Gastroesophageal sphincter (tissue), 4 donors: ENCODE measurements at regions not wholly inside any gene's neighbourhood (a gene's known extent, or its start where the extent isn't known, plus 50 kb on each side); places are given as distances from the start of the nearest gene placed in this dataset.

ENCODE experiments used
- ATAC-seq: fragments of 150-250 bp; one replicate; pipeline ENCODE4 v1.9.1; 2016; ENCODE audit warnings: mild to moderate bottlenecking, moderate library complexity
- H3K27ac ChIP-seq, 4 donors: fragments of 200-600 bp; sonication (generic) in 3 of 4; 1 replicate in 3 of 4; 2 replicates in 1 of 4; pipeline ENCODE4 v1.5.1; 2016 to 2019
- H3K27me3 ChIP-seq: fragments of 200-600 bp; sonication (generic); one replicate; pipeline ENCODE4 v1.5.1; 2019
- H3K36me3 ChIP-seq, 2 donors: fragments of 200-600 bp; sonication (generic); one replicate each; pipeline ENCODE4 v1.5.1; 2019; ENCODE audit warnings: control low read depth in 1 of 2
- H3K4me1 ChIP-seq, 3 donors: fragments of 200-600 bp; sonication (generic); 1 replicate in 2 of 3; 2 replicates in 1 of 3; pipeline ENCODE4 v1.5.1; 2016 to 2019; ENCODE audit warnings: control low read depth in 2 of 3
- H3K4me3 ChIP-seq, 2 donors: fragments of 200-600 bp; sonication (generic); one replicate each; pipeline ENCODE4 v1.5.1; 2019; ENCODE audit warnings: mild to moderate bottlenecking in 1 of 2, moderate library complexity in 1 of 2
- H3K9me3 ChIP-seq, 3 donors: fragments of 200-600 bp; sonication (generic); one replicate each; pipeline ENCODE4 v1.5.1; 2017 to 2019; ENCODE audit warnings: control low read depth in 2 of 3
- EP300 ChIP-seq: sonication (generic); formaldehyde crosslinking; IDR thresholded peaks from one replicate; pipeline ENCODE4 v1.6.1; 2017; ENCODE audit warnings: antibody characterized with exemption, mild to moderate bottlenecking
- POLR2A ChIP-seq, 2 donors: fragments of 450-650 bp; IDR thresholded peaks; one replicate each; pipeline ENCODE4 v1.6.1; 2017; ENCODE audit warnings: antibody characterized with exemption in 2 of 2, mild to moderate bottlenecking in 2 of 2, moderate library complexity in 1 of 2
- POLR2AphosphoS5 ChIP-seq: sonication (generic); formaldehyde crosslinking; IDR thresholded peaks from one replicate; pipeline ENCODE4 v1.6.1; 2017; ENCODE audit warnings: antibody characterized with exemption
- WGBS, 2 donors: methylation state at CpG; one replicate each; pipeline ENCODE4 v1.1.5; 2018; ENCODE audit warnings: low coverage in 1 of 2; 5-methylcytosine and 5-hydroxymethylcytosine counted together
- TF ChIP-seq, protein P1 (sequence below), 4 experiments: fragments of 200-600 bp in 2 of 4; fragments of 450-650 bp in 2 of 4; sonication (generic) in 1 of 4; IDR thresholded peaks; one replicate each; pipeline ENCODE4 v1.5.1; 2017 to 2019; ENCODE audit warnings: antibody characterized with exemption in 4 of 4, mild to moderate bottlenecking in 2 of 4, moderate library complexity in 2 of 4

GRCh38 chr6:105492706-105493673, 90.1 kb upstream of the PREP start:
- no peak for TF ChIP-seq POLR2A (IDR thresholded peaks at IDR 0.05)
- no peak for TF ChIP-seq EP300
- TF ChIP-seq, protein P1, sequence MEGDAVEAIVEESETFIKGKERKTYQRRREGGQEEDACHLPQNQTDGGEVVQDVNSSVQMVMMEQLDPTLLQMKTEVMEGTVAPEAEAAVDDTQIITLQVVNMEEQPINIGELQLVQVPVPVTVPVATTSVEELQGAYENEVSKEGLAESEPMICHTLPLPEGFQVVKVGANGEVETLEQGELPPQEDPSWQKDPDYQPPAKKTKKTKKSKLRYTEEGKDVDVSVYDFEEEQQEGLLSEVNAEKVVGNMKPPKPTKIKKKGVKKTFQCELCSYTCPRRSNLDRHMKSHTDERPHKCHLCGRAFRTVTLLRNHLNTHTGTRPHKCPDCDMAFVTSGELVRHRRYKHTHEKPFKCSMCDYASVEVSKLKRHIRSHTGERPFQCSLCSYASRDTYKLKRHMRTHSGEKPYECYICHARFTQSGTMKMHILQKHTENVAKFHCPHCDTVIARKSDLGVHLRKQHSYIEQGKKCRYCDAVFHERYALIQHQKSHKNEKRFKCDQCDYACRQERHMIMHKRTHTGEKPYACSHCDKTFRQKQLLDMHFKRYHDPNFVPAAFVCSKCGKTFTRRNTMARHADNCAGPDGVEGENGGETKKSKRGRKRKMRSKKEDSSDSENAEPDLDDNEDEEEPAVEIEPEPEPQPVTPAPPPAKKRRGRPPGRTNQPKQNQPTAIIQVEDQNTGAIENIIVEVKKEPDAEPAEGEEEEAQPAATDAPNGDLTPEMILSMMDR (IDR thresholded peaks at IDR 0.05), result no peak
- no peak for TF ChIP-seq POLR2AphosphoS5
- peaks cover 9 to 31% (median 12%) of the 10 kb centered on the region in 3 donors for H3K4me1 ChIP-seq
- no peaks in the 10 kb centered on the region for H3K36me3 ChIP-seq
- no peak overlapping the region for H3K4me3 ChIP-seq
- no peak overlapping the region for H3K27ac ChIP-seq
- H3K27me3 ChIP-seq, result no peaks in the 10 kb centered on the region
- H3K9me3 ChIP-seq, result no peaks in the 10 kb centered on the region
- ATAC-seq, result no peak

GRCh38 chr6:105489216-105489530, 86.3 kb upstream of the PREP start:
- peaks cover 9 to 43% (median 12%) of the 10 kb centered on the region in 3 donors for H3K4me1 ChIP-seq
- no peaks in the 10 kb centered on the region for H3K27me3 ChIP-seq
- no peak overlapping the region for H3K4me3 ChIP-seq
- peak overlapping the region in 1 of 4 donors; percentile 38 for H3K27ac ChIP-seq
- H3K36me3 ChIP-seq, result no peaks in the 10 kb centered on the region
- 76 to 81% methylated on average over 2 of the region's 2 CpGs for WGBS, 2 donors
- TF ChIP-seq POLR2AphosphoS5 (no peak), POLR2A (IDR thresholded peaks at IDR 0.05) (no peak), EP300 (no peak)
- TF ChIP-seq, protein P1 (IDR thresholded peaks at IDR 0.05), result no peak
- H3K9me3 ChIP-seq, result no peaks in the 10 kb centered on the region
- no peak for ATAC-seq

- TF ChIP-seq POLR2AphosphoS5 (no peak), EP300 (no peak), POLR2A (IDR thresholded peaks at IDR 0.05) (no peak)
- TF ChIP-seq, protein P1 (IDR thresholded peaks at IDR 0.05), result no peak
- no peak for ATAC-seq
- Histone ChIP-seq H3K27me3 (no peaks in the 10 kb centered on the region), H3K27ac (peak overlapping the region in 1 of 4 donors; percentile 38), H3K36me3 (no peaks in the 10 kb centered on the region), H3K9me3 (no peaks in the 10 kb centered on the region), H3K4me3 (peak overlapping the region in 1 of 2 donors; percentile 13), H3K4me1 (peaks cover 9 to 42% (median 12%) of the 10 kb centered on the region in 3 donors)
- whole genome bisulfite sequencing, 2 donors, result 23 to 44% methylated on average over 6 to 8 of the region's 8 CpGs
Measured at GRCh38 chr6:105488516-105489215, 85.8 kb upstream of the PREP start.

DNA sequence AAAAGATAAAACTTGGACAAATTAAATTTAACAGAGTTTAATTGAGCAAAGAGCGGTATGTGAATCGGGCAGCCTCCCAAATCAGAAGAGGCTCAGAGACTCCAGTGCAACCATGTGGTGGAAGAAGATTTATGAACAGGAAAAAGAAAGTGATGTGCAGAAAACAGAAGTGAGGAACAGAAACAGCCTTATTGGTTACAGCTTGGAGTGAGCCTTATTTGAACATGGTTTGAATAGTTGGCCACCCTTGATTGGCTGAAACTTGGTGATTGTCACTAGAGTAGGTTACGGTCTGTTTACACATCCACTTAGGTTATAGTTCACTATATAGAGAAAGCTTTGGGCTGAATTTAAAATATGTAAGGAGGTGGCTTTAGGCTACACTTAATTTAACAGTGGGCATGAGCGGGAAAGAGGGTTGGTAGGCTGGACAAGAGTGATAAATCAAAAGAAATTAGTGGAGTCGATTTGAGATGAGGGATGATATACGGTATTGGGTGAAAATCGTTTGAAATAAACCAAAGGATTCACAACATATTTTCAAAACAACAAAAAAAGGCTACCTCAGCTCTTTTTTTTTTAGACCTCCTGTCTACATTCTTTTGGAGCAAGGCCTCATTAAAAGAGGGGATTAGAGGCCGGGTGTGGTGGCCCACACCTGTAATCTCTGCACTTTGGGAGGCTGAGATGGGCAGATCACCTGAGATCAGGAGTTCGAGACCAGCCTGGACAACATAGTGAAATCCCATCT, 84.3 kb upstream of the PREP start:
- TF ChIP-seq POLR2AphosphoS5 (no peak), EP300 (no peak), POLR2A (IDR thresholded peaks at IDR 0.05) (no peak)
- TF ChIP-seq, protein P1 (IDR thresholded peaks at IDR 0.05), result no peak
- no peak overlapping the region for H3K27ac ChIP-seq
- WGBS, 2 donors, result 91 to 98% methylated on average over 6 to 9 of the region's 9 CpGs
- no peaks in the 10 kb centered on the region for H3K27me3 ChIP-seq
- no peak overlapping the region for H3K4me3 ChIP-seq
- H3K36me3 ChIP-seq, result no peaks in the 10 kb centered on the region
- peaks cover 6 to 47% (median 12%) of the 10 kb centered on the region in 3 donors for H3K4me1 ChIP-seq
- no peak for ATAC-seq
- no peaks in the 10 kb centered on the region for H3K9me3 ChIP-seq
